WERI-Rb-1 (cell line): ENCODE measurements at regions not wholly inside any gene's neighbourhood (a gene's known extent, or its start where the extent isn't known, plus 50 kb on each side); places are given as distances from the start of the nearest gene placed in this dataset.
A peak's percentile ranks its signal among the peaks of the same experiment; 100 is the strongest.

Source experiments
- DNase-seq: peaks from one replicate; pipeline ENCODE4 v3.0.0-alpha.2; 2020
- H3K27ac ChIP-seq: fragments of 250-450 bp; sonication (Bioruptor Pico); 2 replicates; pipeline ENCODE4 v1.5.1; 2020; ENCODE audit warnings: mild to moderate bottlenecking, moderate library complexity
- H3K27me3 ChIP-seq: fragments of 250-450 bp; sonication (Bioruptor Pico); 2 replicates; pipeline ENCODE4 v1.5.1; 2021; ENCODE audit warnings: mild to moderate bottlenecking, low read depth, moderate library complexity; ENCODE audit not compliant: insufficient read depth, severe bottlenecking
- H3K36me3 ChIP-seq: fragments of 250-450 bp; sonication (Bioruptor Pico); 2 replicates; pipeline ENCODE4 v1.5.1; 2020; ENCODE audit warnings: mild to moderate bottlenecking, moderate library complexity
- H3K4me3 ChIP-seq: 2 replicates; pipeline ENCODE4 v1.5.1; 2011; ENCODE audit warnings: low read depth, mild to moderate bottlenecking, control low read depth, low read length
- H3K9me3 ChIP-seq: fragments of 250-450 bp; sonication (Bioruptor Pico); 2 replicates; pipeline ENCODE4 v1.5.1; 2021; ENCODE audit warnings: mild to moderate bottlenecking, moderate library complexity; ENCODE audit not compliant: severe bottlenecking
- TF ChIP-seq, protein P1 (sequence below): IDR thresholded peaks from 2 replicates; pipeline ENCODE4 v1.5.1; 2011; ENCODE audit warnings: low read depth, mild to moderate bottlenecking, control low read depth, inconsistent platforms, low read length

DNA sequence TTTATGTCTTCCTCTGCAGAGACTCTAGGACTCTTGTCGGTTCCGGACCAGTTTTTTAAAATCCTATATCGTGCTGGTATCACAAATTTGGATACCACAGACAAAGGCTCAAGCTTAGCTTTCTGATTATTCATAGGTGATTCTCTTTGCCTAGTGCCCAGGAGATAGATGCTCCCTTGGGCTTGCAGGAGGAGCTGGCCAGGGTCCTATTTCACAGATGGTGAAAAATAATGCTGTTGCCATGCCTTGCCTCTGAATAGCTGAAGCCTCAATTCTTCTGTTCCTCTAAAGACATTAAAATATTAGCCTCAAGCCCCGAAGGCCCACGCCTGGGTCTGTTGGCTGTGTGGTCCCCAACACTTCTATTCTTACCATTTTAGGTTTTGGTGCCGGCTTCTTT is 123.9 kb upstream of the BACH2 start:
- H3K27me3 ChIP-seq: no peaks in the 10 kb centered on the region
- H3K9me3 ChIP-seq: no peaks in the 10 kb centered on the region
- H3K36me3 ChIP-seq: no peaks in the 10 kb centered on the region
- TF ChIP-seq, protein P1, sequence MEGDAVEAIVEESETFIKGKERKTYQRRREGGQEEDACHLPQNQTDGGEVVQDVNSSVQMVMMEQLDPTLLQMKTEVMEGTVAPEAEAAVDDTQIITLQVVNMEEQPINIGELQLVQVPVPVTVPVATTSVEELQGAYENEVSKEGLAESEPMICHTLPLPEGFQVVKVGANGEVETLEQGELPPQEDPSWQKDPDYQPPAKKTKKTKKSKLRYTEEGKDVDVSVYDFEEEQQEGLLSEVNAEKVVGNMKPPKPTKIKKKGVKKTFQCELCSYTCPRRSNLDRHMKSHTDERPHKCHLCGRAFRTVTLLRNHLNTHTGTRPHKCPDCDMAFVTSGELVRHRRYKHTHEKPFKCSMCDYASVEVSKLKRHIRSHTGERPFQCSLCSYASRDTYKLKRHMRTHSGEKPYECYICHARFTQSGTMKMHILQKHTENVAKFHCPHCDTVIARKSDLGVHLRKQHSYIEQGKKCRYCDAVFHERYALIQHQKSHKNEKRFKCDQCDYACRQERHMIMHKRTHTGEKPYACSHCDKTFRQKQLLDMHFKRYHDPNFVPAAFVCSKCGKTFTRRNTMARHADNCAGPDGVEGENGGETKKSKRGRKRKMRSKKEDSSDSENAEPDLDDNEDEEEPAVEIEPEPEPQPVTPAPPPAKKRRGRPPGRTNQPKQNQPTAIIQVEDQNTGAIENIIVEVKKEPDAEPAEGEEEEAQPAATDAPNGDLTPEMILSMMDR: no peak
- H3K4me3 ChIP-seq: no peak overlapping the region
- H3K27ac ChIP-seq: no peak overlapping the region
- DNase-seq: no peak

DNA sequence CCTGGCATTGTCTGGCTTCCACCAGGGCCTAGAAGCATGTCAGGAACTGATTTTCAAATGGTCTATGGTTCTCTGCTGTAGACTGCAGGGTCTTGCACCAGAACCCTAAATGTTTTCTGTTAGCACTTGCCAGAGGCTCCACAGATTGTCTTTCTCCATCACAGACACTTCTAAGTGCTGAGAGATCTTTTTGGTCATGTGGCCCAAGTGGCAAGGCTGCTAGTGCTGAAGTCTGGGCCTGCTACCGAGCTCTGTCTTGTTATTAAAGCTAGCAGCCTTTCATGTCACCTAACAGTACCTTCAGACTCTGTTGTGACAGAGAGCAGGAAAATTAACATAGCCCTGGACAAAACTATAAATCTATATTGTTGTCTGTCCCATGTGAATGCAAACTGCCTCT is 120.7 kb upstream of the BACH2 start:
- TF ChIP-seq, protein P1: no peak
- H3K27ac ChIP-seq: no peak overlapping the region
- no peak for DNase-seq
- no peak overlapping the region for H3K4me3 ChIP-seq
- no peaks in the 10 kb centered on the region for H3K9me3 ChIP-seq
- H3K27me3 ChIP-seq: no peaks in the 10 kb centered on the region
- no peaks in the 10 kb centered on the region for H3K36me3 ChIP-seq

DNA sequence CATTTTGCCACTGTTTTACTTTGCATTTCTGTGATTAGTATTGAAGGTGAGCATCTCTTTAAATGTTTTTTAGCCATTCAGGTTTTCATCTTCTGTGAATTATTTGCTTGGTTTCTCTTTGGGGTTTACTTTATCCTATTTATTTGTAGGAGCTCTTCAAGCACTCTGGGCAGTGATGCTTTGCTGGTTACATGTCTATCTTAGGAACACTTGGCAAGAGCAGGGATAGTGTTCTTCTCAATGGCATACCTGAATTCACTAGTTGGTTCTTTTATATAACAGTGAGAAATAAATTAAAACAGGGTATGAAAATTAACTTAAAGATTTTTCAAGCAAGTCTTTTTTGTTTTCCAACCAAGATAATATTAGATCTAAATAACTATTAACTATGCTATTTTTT is 119.7 kb upstream of the BACH2 start:
- no peak overlapping the region for H3K4me3 ChIP-seq
- no peaks in the 10 kb centered on the region for H3K9me3 ChIP-seq
- H3K36me3 ChIP-seq: no peaks in the 10 kb centered on the region
- no peaks in the 10 kb centered on the region for H3K27me3 ChIP-seq
- TF ChIP-seq, protein P1: no peak
- no peak overlapping the region for H3K27ac ChIP-seq
- DNase-seq: no peak

DNA sequence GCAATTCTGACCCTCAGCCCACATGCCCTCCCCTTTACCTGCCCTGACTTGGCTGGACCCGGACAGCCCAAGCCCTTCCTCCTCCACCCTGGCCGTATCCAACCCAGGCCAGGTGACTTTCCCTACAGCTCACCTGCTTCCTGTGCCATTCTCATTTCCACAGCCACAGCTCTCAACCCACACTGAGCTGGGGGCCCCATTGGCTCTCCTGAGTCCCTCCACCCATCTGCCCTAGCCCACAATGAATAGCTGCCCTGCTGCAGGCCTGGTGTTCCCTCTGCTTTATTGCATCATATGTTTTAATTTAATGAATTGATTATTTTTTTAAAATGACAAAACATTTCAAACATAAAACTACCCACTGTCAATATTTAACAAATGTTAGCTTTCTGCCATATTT is 118.5 kb upstream of the BACH2 start:
- no peak overlapping the region for H3K4me3 ChIP-seq
- H3K9me3 ChIP-seq: no peaks in the 10 kb centered on the region
- DNase-seq: no peak
- H3K36me3 ChIP-seq: no peaks in the 10 kb centered on the region
- TF ChIP-seq, protein P1: no peak
- no peaks in the 10 kb centered on the region for H3K27me3 ChIP-seq
- H3K27ac ChIP-seq: no peak overlapping the region

DNA sequence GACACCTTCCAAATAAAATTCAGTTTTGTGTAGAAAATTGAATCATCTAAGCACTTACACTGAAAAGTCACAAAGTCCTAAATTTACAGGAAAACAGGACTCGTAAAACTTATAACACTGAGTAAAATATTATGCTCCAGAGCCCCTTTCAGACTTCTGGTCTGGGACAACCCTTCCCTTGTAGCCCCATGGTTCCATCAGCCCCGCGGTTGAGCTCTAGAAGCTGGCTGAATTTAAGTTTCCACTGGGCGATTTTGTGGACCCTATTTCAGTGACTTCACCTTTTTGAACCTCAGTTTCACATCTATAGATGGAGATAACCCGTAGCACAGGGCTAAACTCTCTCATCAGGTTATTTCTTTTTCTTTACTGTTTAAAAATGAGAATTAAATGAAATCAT is 117.7 kb upstream of the BACH2 start:
- DNase-seq: no peak
- Histone ChIP-seq H3K4me3 (no peak overlapping the region), H3K27me3 (no peaks in the 10 kb centered on the region)

DNA sequence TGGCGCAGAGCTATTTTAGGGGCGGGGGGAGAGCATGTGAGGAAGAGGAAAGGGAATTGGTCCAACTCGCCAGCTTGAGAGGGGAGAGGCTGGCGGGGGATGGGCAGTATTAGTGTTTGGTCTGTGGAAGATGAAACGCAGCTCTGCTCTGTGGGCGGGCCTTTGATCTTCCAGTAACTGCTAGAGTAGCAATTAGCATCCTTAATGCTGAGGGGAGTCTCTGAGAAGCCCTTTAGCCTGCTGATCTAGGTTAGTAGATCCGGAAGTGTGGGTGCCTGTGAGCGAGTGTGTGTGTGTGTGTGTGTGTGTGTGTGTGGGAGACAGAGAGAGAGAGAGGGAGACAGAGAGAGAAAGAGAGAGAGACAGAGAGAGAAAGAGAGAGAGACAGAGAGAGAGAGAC is 117.2 kb upstream of the BACH2 start:
- DNase-seq: peak; percentile 56
- Histone ChIP-seq H3K27ac (no peak overlapping the region), H3K9me3 (no peaks in the 10 kb centered on the region), H3K36me3 (no peaks in the 10 kb centered on the region), H3K4me3 (no peak overlapping the region), H3K27me3 (no peaks in the 10 kb centered on the region)
- TF ChIP-seq, protein P1: no peak

More for the DNA sequence above, 117.7 kb upstream of the BACH2 start:
- TF ChIP-seq, protein P1: no peak
- no peaks in the 10 kb centered on the region for H3K36me3 ChIP-seq
- no peak overlapping the region for H3K27ac ChIP-seq
- no peaks in the 10 kb centered on the region for H3K9me3 ChIP-seq
